Activated CD4-positive, alpha-beta memory T cell treated with anti-CD3 and anti-CD28 coated beads, Interleukin-2, amount 10 ng/mL, durations not matched to agents 7 days and 5 days (primary cell): ENCODE measurements at regions not wholly inside any gene's neighbourhood (a gene's known extent, or its start where the extent isn't known, plus 50 kb on each side); places are given as distances from the start of the nearest gene placed in this dataset.
A peak's percentile ranks its signal among the peaks of the same experiment; 100 is the strongest.

Experiments used
- CTCF ChIA-PET: fragments of 350-600 bp; sonication (Branson Sonifier 250); formaldehyde crosslinking; loops from one replicate; lab custom pipeline; 2021; ENCODE audit warnings: antibody characterized with exemption, inconsistent platforms; lab: Charles Lee
- POLR2A ChIA-PET: fragments of 350-600 bp; sonication (Branson Sonifier 250); formaldehyde crosslinking; loops from one replicate; lab custom pipeline; 2021; ENCODE audit warnings: antibody characterized with exemption; lab: Charles Lee
- DNase-seq: peaks from one replicate; pipeline ENCODE4 v3.0.0-alpha.2; 2020
- H3K27ac Mint-ChIP-seq: one replicate; pipeline ENCODE4 v1.8.0; 2021; ENCODE audit warnings: mild to moderate bottlenecking, mixed read lengths
- H3K27me3 Mint-ChIP-seq: one replicate; pipeline ENCODE4 v1.8.0; 2021; ENCODE audit warnings: mixed read lengths
- H3K36me3 Mint-ChIP-seq: one replicate; pipeline ENCODE4 v1.8.0; 2021; ENCODE audit warnings: low read depth, mixed read lengths
- H3K4me1 Mint-ChIP-seq: one replicate; pipeline ENCODE4 v1.8.0; 2021; ENCODE audit warnings: mixed read lengths
- H3K4me3 Mint-ChIP-seq: one replicate; pipeline ENCODE4 v1.8.0; 2021; ENCODE audit warnings: mild to moderate bottlenecking, mixed read lengths
- H3K9me3 Mint-ChIP-seq: one replicate; pipeline ENCODE4 v1.8.0; 2021; ENCODE audit warnings: mixed read lengths

- H3K9me3 Mint-ChIP-seq = no peaks in the 10 kb centered on the region
- no peak overlapping the region for H3K27ac Mint-ChIP-seq
- no peak overlapping the region for H3K4me3 Mint-ChIP-seq
- peaks cover 11% of the 10 kb centered on the region for H3K36me3 Mint-ChIP-seq
- H3K4me1 Mint-ChIP-seq = peaks cover 6% of the 10 kb centered on the region
- CTCF ChIA-PET = no interaction called here
- POLR2A ChIA-PET = no interaction called here
- no peaks in the 10 kb centered on the region for H3K27me3 Mint-ChIP-seq
- no peak for DNase-seq
These were observed 109.4 kb downstream of the RFLNA start for GRCh38 chr12:124404162-124404784.

GRCh38 chr12:124403273-124403672 is 108.4 kb downstream of the RFLNA start:
- ChIA-PET POLR2A (no interaction called here), CTCF (no interaction called here)
- DNase-seq = no peak
- Mint-ChIP-seq H3K4me1 (peaks cover 6% of the 10 kb centered on the region), H3K9me3 (no peaks in the 10 kb centered on the region), H3K4me3 (no peak overlapping the region), H3K27me3 (no peaks in the 10 kb centered on the region), H3K27ac (peak overlapping the region; percentile 52), H3K36me3 (peaks cover 11% of the 10 kb centered on the region)

- Mint-ChIP-seq H3K27ac (no peak overlapping the region), H3K4me1 (peaks cover 6% of the 10 kb centered on the region), H3K36me3 (peaks cover 11% of the 10 kb centered on the region), H3K4me3 (no peak overlapping the region), H3K9me3 (no peaks in the 10 kb centered on the region), H3K27me3 (no peaks in the 10 kb centered on the region)
- ChIA-PET POLR2A (no interaction called here), CTCF (no interaction called here)
- no peak for DNase-seq
These were observed 107.6 kb downstream of the RFLNA start for GRCh38 chr12:124402248-124403066.

GRCh38 chr12:124401704-124402221 is 106.9 kb downstream of the RFLNA start:
- Mint-ChIP-seq H3K27me3 (no peaks in the 10 kb centered on the region), H3K9me3 (no peaks in the 10 kb centered on the region), H3K27ac (no peak overlapping the region), H3K4me3 (no peak overlapping the region), H3K36me3 (peaks cover 11% of the 10 kb centered on the region), H3K4me1 (peaks cover 6% of the 10 kb centered on the region)
- DNase-seq = no peak
- ChIA-PET CTCF (no interaction called here), POLR2A (no interaction called here)

- no peaks in the 10 kb centered on the region for H3K27me3 Mint-ChIP-seq
- H3K27ac Mint-ChIP-seq = no peak overlapping the region
- H3K36me3 Mint-ChIP-seq = peaks cover 16% of the 10 kb centered on the region
- H3K9me3 Mint-ChIP-seq = no peaks in the 10 kb centered on the region
- H3K4me1 Mint-ChIP-seq = peaks cover 5% of the 10 kb centered on the region
- POLR2A ChIA-PET = no interaction called here
- CTCF ChIA-PET = interaction anchor here (1.2 to 1.3 kb wide), 2 partner anchors 8 to 53 kb away, joined by 3 to 7 read pairs; no protein-coding TSS in a partner anchor
- DNase-seq = no peak
- no peak overlapping the region for H3K4me3 Mint-ChIP-seq
These were observed 105.2 kb downstream of the RFLNA start for GRCh38 chr12:124400124-124400523.

- H3K4me3 Mint-ChIP-seq = no peak overlapping the region
- ChIA-PET CTCF (interaction anchor here (0.6 to 1.3 kb wide), 5 partner anchors 9 to 56 kb away, joined by 3 to 7 read pairs (median 3); no protein-coding TSS in a partner anchor), POLR2A (no interaction called here)
- H3K27ac Mint-ChIP-seq = no peak overlapping the region
- DNase-seq = peak; percentile 37
- H3K36me3 Mint-ChIP-seq = peaks cover 16% of the 10 kb centered on the region
- H3K4me1 Mint-ChIP-seq = peaks cover 3% of the 10 kb centered on the region
- no peaks in the 10 kb centered on the region for H3K9me3 Mint-ChIP-seq
- no peaks in the 10 kb centered on the region for H3K27me3 Mint-ChIP-seq
These were observed 104.7 kb downstream of the RFLNA start for GRCh38 chr12:124399622-124400021.

- Mint-ChIP-seq H3K36me3 (peaks cover 21% of the 10 kb centered on the region), H3K4me1 (peaks cover 3% of the 10 kb centered on the region), H3K4me3 (no peak overlapping the region), H3K9me3 (no peaks in the 10 kb centered on the region), H3K27me3 (no peaks in the 10 kb centered on the region), H3K27ac (no peak overlapping the region)
- ChIA-PET CTCF (interaction anchor here (0.6 to 1.3 kb wide), 5 partner anchors 9 to 57 kb away, joined by 3 to 7 read pairs (median 3); no protein-coding TSS in a partner anchor), POLR2A (no interaction called here)
- no peak for DNase-seq
These were observed 103.8 kb downstream of the RFLNA start for GRCh38 chr12:124398578-124399227.

- peaks cover 21% of the 10 kb centered on the region for H3K36me3 Mint-ChIP-seq
- ChIA-PET CTCF (no interaction called here), POLR2A (no interaction called here)
- no peaks in the 10 kb centered on the region for H3K27me3 Mint-ChIP-seq
- H3K27ac Mint-ChIP-seq = no peak overlapping the region
- no peak for DNase-seq
- no peak overlapping the region for H3K4me3 Mint-ChIP-seq
- H3K9me3 Mint-ChIP-seq = no peaks in the 10 kb centered on the region
- H3K4me1 Mint-ChIP-seq = no peaks in the 10 kb centered on the region
These were observed 103.1 kb downstream of the RFLNA start for GRCh38 chr12:124397807-124398577.

GRCh38 chr12:124397399-124397679 is 102.4 kb downstream of the RFLNA start:
- ChIA-PET CTCF (no interaction called here), POLR2A (no interaction called here)
- Mint-ChIP-seq H3K27ac (no peak overlapping the region), H3K4me3 (no peak overlapping the region), H3K27me3 (no peaks in the 10 kb centered on the region), H3K36me3 (peaks cover 21% of the 10 kb centered on the region), H3K4me1 (peaks cover under 1% of the 10 kb centered on the region), H3K9me3 (no peaks in the 10 kb centered on the region)
- no peak for DNase-seq

GRCh38 chr12:124396544-124397398 is 101.9 kb downstream of the RFLNA start:
- Mint-ChIP-seq H3K27me3 (no peaks in the 10 kb centered on the region), H3K9me3 (no peaks in the 10 kb centered on the region), H3K4me3 (no peak overlapping the region), H3K4me1 (peaks cover 6% of the 10 kb centered on the region), H3K27ac (no peak overlapping the region), H3K36me3 (peaks cover 21% of the 10 kb centered on the region)
- ChIA-PET POLR2A (no interaction called here), CTCF (no interaction called here)
- no peak for DNase-seq

GRCh38 chr12:124395986-124396385 is 101.1 kb downstream of the RFLNA start:
- DNase-seq = no peak
- peaks cover 14% of the 10 kb centered on the region for H3K4me1 Mint-ChIP-seq
- no peak overlapping the region for H3K27ac Mint-ChIP-seq
- peaks cover 20% of the 10 kb centered on the region for H3K36me3 Mint-ChIP-seq
- ChIA-PET CTCF (no interaction called here), POLR2A (no interaction called here)
- H3K4me3 Mint-ChIP-seq = no peak overlapping the region
- no peaks in the 10 kb centered on the region for H3K9me3 Mint-ChIP-seq
- H3K27me3 Mint-ChIP-seq = no peaks in the 10 kb centered on the region

- Mint-ChIP-seq H3K4me1 (peaks cover 20% of the 10 kb centered on the region), H3K9me3 (no peaks in the 10 kb centered on the region), H3K4me3 (no peak overlapping the region), H3K27me3 (no peaks in the 10 kb centered on the region), H3K27ac (no peak overlapping the region), H3K36me3 (peaks cover 20% of the 10 kb centered on the region)
- ChIA-PET CTCF (no interaction called here), POLR2A (no interaction called here)
- no peak for DNase-seq
These were observed 100.4 kb downstream of the RFLNA start for GRCh38 chr12:124395284-124395752.
